Caco-2 (cell line): ENCODE measurements at regions not wholly inside any gene's neighbourhood (a gene's known extent, or its start where the extent isn't known, plus 50 kb on each side); places are given as distances from the start of the nearest gene placed in this dataset.
A peak's percentile ranks its signal among the peaks of the same experiment; 100 is the strongest.

Experiments
- BruUV-seq: library from RNA; stranded (reverse); fragments of 400-500 nt; replicated peaks from 2 replicates; lab custom pipeline; 2021; lab: Mats Ljungman, UMichigan
- CTCF ChIA-PET: fragments of 300-600 bp; sonication (Branson Sonifier 250); formaldehyde crosslinking; loops from one replicate; lab custom pipeline; 2022; ENCODE audit warnings: antibody characterized with exemption; lab: Charles Lee
- POLR2A ChIA-PET: fragments of 300-600 bp; sonication (Branson Sonifier 250); formaldehyde crosslinking; loops from one replicate; lab custom pipeline; 2022; ENCODE audit warnings: antibody characterized with exemption; lab: Charles Lee
- DNase-seq, 2 experiments: peaks; one replicate each; pipeline versions ENCODE4 v3.0.0 to v3.0.0-alpha.2; 2020 to 2022
- H3K27me3 ChIP-seq: replicated peaks from 2 replicates; pipeline ENCODE4 v1.6.0; 2011; ENCODE audit warnings: low read length; ENCODE audit not compliant: control insufficient read depth, insufficient read depth
- H3K36me3 ChIP-seq: 2 replicates; pipeline ENCODE4 v1.5.1; 2011; ENCODE audit warnings: low read length; ENCODE audit not compliant: control insufficient read depth, insufficient read depth
- H3K4me1 ChIP-seq: fragments of 250-450 bp; sonication (Bioruptor Pico); 2 replicates; pipeline ENCODE4 v1.5.1; 2020; ENCODE audit warnings: mild to moderate bottlenecking
- H3K4me3 ChIP-seq: 2 replicates; pipeline ENCODE4 v1.5.1; 2011; ENCODE audit warnings: low read depth, mild to moderate bottlenecking, control low read depth, low read length
- H3K9me3 ChIP-seq: fragments of 250-450 bp; sonication (Bioruptor Pico); 2 replicates; pipeline ENCODE4 v1.5.1; 2020; ENCODE audit warnings: mild to moderate bottlenecking, moderate library complexity
- H3K27ac Mint-ChIP-seq: one replicate; pipeline ENCODE4 v1.8.0; 2022; ENCODE audit warnings: mixed read lengths; ENCODE audit not compliant: unreplicated experiment
- H3K27me3 Mint-ChIP-seq: one replicate; pipeline ENCODE4 v1.8.0; 2022; ENCODE audit warnings: mixed read lengths; ENCODE audit not compliant: insufficient read depth, unreplicated experiment
- H3K36me3 Mint-ChIP-seq: one replicate; pipeline ENCODE4 v1.8.0; 2022; ENCODE audit warnings: mild to moderate bottlenecking, mixed read lengths; ENCODE audit not compliant: insufficient read depth, unreplicated experiment
- H3K4me1 Mint-ChIP-seq: one replicate; pipeline ENCODE4 v1.8.0; 2022; ENCODE audit warnings: low read depth, mixed read lengths; ENCODE audit not compliant: unreplicated experiment
- H3K4me3 Mint-ChIP-seq: one replicate; pipeline ENCODE4 v1.8.0; 2022; ENCODE audit warnings: mild to moderate bottlenecking, moderate library complexity, mixed read lengths; ENCODE audit not compliant: unreplicated experiment
- H3K9me3 Mint-ChIP-seq: one replicate; pipeline ENCODE4 v1.8.0; 2022; ENCODE audit warnings: mixed read lengths; ENCODE audit not compliant: unreplicated experiment
- intact Hi-C: fragments of 100-400 bp; cut with micrococcal nuclease; formaldehyde crosslinking; loops from one replicate; pipeline ENCODE4 v1.10.0; 2022; ENCODE audit not compliant: unreplicated experiment
- TF ChIP-seq, protein P1 (sequence below), 2 experiments: fragments of 200-600 bp in 1 of 2; IDR thresholded peaks; 1 replicate in 1 of 2; 2 replicates in 1 of 2; pipeline versions ENCODE4 v1.5.1 to v1.8.0; 2011 to 2022; ENCODE audit warnings: antibody characterized with exemption in 1 of 2, control low read depth in 1 of 2, inconsistent platforms in 1 of 2, low read depth in 1 of 2, low read length in 1 of 2, mild to moderate bottlenecking in 1 of 2, moderate library complexity in 1 of 2; ENCODE audit not compliant: insufficient read depth in 1 of 2, severe bottlenecking in 1 of 2, unreplicated experiment in 1 of 2

DNA sequence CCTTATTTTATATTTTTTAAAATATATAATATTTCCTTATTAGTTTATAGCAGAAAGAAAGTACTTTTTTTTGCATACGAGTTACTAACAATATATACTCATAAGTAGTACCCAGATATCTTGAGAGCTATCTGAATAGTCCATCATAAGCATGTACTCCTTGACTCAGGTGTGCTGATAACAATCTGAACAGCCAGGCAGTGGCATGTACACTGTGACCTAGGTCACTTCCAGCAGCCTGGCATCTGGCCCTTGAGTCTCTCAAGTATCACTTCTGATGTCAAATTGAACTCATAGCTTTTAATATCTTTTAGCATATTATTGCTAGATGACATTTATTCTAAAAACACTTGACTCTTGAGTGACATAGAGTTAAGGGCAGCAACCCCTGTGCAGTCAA is 1576.7 kb downstream of the SLITRK1 start:
- POLR2A ChIA-PET: no interaction called here
- H3K36me3 ChIP-seq: no peaks in the 10 kb centered on the region
- Mint-ChIP-seq H3K27ac (no peak overlapping the region), H3K27me3 (no peaks in the 10 kb centered on the region), H3K4me1 (no peaks in the 10 kb centered on the region), H3K9me3 (no peaks in the 10 kb centered on the region), H3K36me3 (no peaks in the 10 kb centered on the region), H3K4me3 (no peak overlapping the region)
- H3K27me3 ChIP-seq: no peaks in the 10 kb centered on the region
- DNase-seq: no peak
- no TSS peak for BruUV-seq
- intact Hi-C loops: no loop called here
- no peak overlapping the region for H3K4me3 ChIP-seq
- CTCF ChIA-PET: no interaction called here
- H3K9me3 ChIP-seq: no peaks in the 10 kb centered on the region
- no peaks in the 10 kb centered on the region for H3K4me1 ChIP-seq
- TF ChIP-seq, protein P1, sequence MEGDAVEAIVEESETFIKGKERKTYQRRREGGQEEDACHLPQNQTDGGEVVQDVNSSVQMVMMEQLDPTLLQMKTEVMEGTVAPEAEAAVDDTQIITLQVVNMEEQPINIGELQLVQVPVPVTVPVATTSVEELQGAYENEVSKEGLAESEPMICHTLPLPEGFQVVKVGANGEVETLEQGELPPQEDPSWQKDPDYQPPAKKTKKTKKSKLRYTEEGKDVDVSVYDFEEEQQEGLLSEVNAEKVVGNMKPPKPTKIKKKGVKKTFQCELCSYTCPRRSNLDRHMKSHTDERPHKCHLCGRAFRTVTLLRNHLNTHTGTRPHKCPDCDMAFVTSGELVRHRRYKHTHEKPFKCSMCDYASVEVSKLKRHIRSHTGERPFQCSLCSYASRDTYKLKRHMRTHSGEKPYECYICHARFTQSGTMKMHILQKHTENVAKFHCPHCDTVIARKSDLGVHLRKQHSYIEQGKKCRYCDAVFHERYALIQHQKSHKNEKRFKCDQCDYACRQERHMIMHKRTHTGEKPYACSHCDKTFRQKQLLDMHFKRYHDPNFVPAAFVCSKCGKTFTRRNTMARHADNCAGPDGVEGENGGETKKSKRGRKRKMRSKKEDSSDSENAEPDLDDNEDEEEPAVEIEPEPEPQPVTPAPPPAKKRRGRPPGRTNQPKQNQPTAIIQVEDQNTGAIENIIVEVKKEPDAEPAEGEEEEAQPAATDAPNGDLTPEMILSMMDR (IDR thresholded peaks at IDR 0.05; ENCODE audit: insufficient read depth in 1 of 2, low read depth in 1 of 2, low read length in 1 of 2, severe bottlenecking in 1 of 2, unreplicated experiment in 1 of 2): no peak

DNA sequence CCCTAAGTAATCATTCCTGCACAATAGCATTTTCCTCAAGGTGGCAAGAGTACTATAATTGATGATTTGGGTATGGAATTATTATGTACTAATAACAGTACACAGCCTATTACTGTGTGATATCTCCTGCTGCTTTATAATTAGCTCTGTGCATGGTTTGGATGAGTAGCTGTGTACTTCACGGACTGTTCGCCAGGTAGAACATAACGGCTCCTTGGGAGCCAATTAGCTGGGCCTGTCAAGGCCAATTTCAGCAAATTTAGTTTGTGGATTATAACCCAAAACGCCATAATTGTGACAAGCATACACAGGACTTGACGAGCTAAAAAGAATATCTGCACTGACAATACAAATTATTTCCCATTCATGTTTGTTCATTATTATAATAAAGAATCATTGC is 1584.2 kb downstream of the SLITRK1 start:
- H3K27ac Mint-ChIP-seq: no peak overlapping the region
- intact Hi-C loops: no loop called here
- Histone ChIP-seq H3K4me3 (no peak overlapping the region), H3K4me1 (no peaks in the 10 kb centered on the region), H3K27me3 (no peaks in the 10 kb centered on the region), H3K9me3 (no peaks in the 10 kb centered on the region), H3K36me3 (no peaks in the 10 kb centered on the region)
- POLR2A ChIA-PET: no interaction called here
- no peaks in the 10 kb centered on the region for H3K27me3 Mint-ChIP-seq
- no peak overlapping the region for H3K4me3 Mint-ChIP-seq
- H3K4me1 Mint-ChIP-seq: no peaks in the 10 kb centered on the region
- no peak for DNase-seq
- H3K36me3 Mint-ChIP-seq: no peaks in the 10 kb centered on the region
- TF ChIP-seq, protein P1 (IDR thresholded peaks at IDR 0.05; ENCODE audit: insufficient read depth in 1 of 2, low read depth in 1 of 2, low read length in 1 of 2, severe bottlenecking in 1 of 2, unreplicated experiment in 1 of 2): no peak
- no peaks in the 10 kb centered on the region for H3K9me3 Mint-ChIP-seq
- CTCF ChIA-PET: no interaction called here
- no TSS peak for BruUV-seq

GRCh38 chr13:82294226-82294625 is 1588.0 kb downstream of the SLITRK1 start:
- POLR2A ChIA-PET: no interaction called here
- CTCF ChIA-PET: no interaction called here
- TF ChIP-seq, protein P1 (IDR thresholded peaks at IDR 0.05; ENCODE audit: insufficient read depth in 1 of 2, low read depth in 1 of 2, low read length in 1 of 2, severe bottlenecking in 1 of 2, unreplicated experiment in 1 of 2): no peak
- peak in 1 of 2 experiments; percentile 35 for DNase-seq
- Histone ChIP-seq H3K27me3 (no peaks in the 10 kb centered on the region), H3K4me3 (no peak overlapping the region), H3K4me1 (no peaks in the 10 kb centered on the region), H3K9me3 (no peaks in the 10 kb centered on the region), H3K36me3 (no peaks in the 10 kb centered on the region)
- H3K4me1 Mint-ChIP-seq: no peaks in the 10 kb centered on the region
- no peak overlapping the region for H3K27ac Mint-ChIP-seq
- H3K9me3 Mint-ChIP-seq: no peaks in the 10 kb centered on the region
- H3K4me3 Mint-ChIP-seq: no peak overlapping the region
- no peaks in the 10 kb centered on the region for H3K27me3 Mint-ChIP-seq
- BruUV-seq: no TSS peak
- intact Hi-C loops: no loop called here
- no peaks in the 10 kb centered on the region for H3K36me3 Mint-ChIP-seq
